ENCODE measurements at regions not wholly inside any gene's neighbourhood (a gene's known extent, or its start where the extent isn't known, plus 50 kb on each side); places are given as distances from the start of the nearest gene placed in this dataset.
"Not testable (repeated sequence)": the region's sequence is repeated elsewhere in the genome, so short reads cannot be mapped to it uniquely, and the experiment has no call there.

GRCh38 chr13:85132986-85133385, 666.2 kb downstream of the SLITRK6 start:
- Histone ChIP-seq H3K27ac (no peak overlapping the region), H3K4me3 (no peak overlapping the region), H3K36me3 (no peaks in the 10 kb centered on the region), H3K9me3 (peaks cover 0 to 5% (median 0%) of the 10 kb centered on the region in 4 donors), H3K4me1 (no peaks in the 10 kb centered on the region), H3K27me3 (no peaks in the 10 kb centered on the region)
- TF ChIP-seq CTCF (IDR thresholded peaks at IDR 0.05) (no peak), EP300 (IDR thresholded peaks at IDR 0.05) (no peak), POLR2A (IDR thresholded peaks at IDR 0.05) (no peak)
- DNase-seq (ENCODE audit: low spot score in 2 of 2) = no peak
- 82 to 97% methylated on average over 6 of the region's 6 CpGs for WGBS, 2 donors

- not testable (repeated sequence) for H3K27me3 ChIP-seq; DNase-seq (ENCODE audit: low spot score in 2 of 2); H3K36me3 ChIP-seq; H3K9me3 ChIP-seq; H3K4me3 ChIP-seq; H3K27ac ChIP-seq; H3K4me1 ChIP-seq
- 79 to 87% methylated on average over 11 to 14 of the region's 14 CpGs for WGBS, 2 donors
Observed at GRCh38 chr13:85123501-85123900, 675.7 kb downstream of the SLITRK6 start.

- no peak for TF ChIP-seq EP300 (IDR thresholded peaks at IDR 0.05)
- no peak for TF ChIP-seq POLR2A (IDR thresholded peaks at IDR 0.05)
- TF ChIP-seq CTCF (IDR thresholded peaks at IDR 0.05) = no peak
- Histone ChIP-seq H3K27ac (no peak overlapping the region), H3K4me1 (no peaks in the 10 kb centered on the region), H3K9me3 (no peaks in the 10 kb centered on the region), H3K36me3 (no peaks in the 10 kb centered on the region), H3K4me3 (no peak overlapping the region), H3K27me3 (no peaks in the 10 kb centered on the region)
- DNase-seq (ENCODE audit: low spot score in 2 of 2) = no peak
- WGBS, 2 donors = 86 to 89% methylated on average over 3 of the region's 3 CpGs
Observed at GRCh38 chr13:85108356-85108755, 690.9 kb downstream of the SLITRK6 start.

- Histone ChIP-seq H3K4me1 (no peaks in the 10 kb centered on the region), H3K27ac (no peak overlapping the region), H3K9me3 (peaks cover 0 to 8% (median 0%) of the 10 kb centered on the region in 4 donors), H3K27me3 (no peaks in the 10 kb centered on the region), H3K36me3 (no peaks in the 10 kb centered on the region), H3K4me3 (no peak overlapping the region)
- WGBS, 2 donors = 95 to 99% methylated on average over 3 of the region's 3 CpGs
- DNase-seq (ENCODE audit: low spot score in 2 of 2) = no peak
- TF ChIP-seq POLR2A (IDR thresholded peaks at IDR 0.05) = no peak
Observed at GRCh38 chr13:85099245-85099644, 700.0 kb downstream of the SLITRK6 start.

GRCh38 chr13:85095418-85096272, 703.6 kb downstream of the SLITRK6 start:
- 78 to 87% methylated on average over 4 of the region's 4 CpGs for WGBS, 2 donors

More at GRCh38 chr13:85095418-85096272, 703.6 kb downstream of the SLITRK6 start:
- DNase-seq (ENCODE audit: low spot score in 2 of 2) = no peak
- peaks cover 0 to 8% (median 0%) of the 10 kb centered on the region in 4 donors for H3K9me3 ChIP-seq
- no peaks in the 10 kb centered on the region for H3K27me3 ChIP-seq
- H3K4me3 ChIP-seq = no peak overlapping the region
- H3K36me3 ChIP-seq = no peaks in the 10 kb centered on the region
- H3K27ac ChIP-seq = no peak overlapping the region
- TF ChIP-seq EP300 (IDR thresholded peaks at IDR 0.05) (no peak), POLR2A (IDR thresholded peaks at IDR 0.05) (no peak), CTCF (IDR thresholded peaks at IDR 0.05) (no peak)
- no peaks in the 10 kb centered on the region for H3K4me1 ChIP-seq

Measured in tibial nerve (tissue), 4 donors.